HCT116 (cell line): ENCODE measurements at regions not wholly inside any gene's neighbourhood (a gene's known extent, or its start where the extent isn't known, plus 50 kb on each side); places are given as distances from the start of the nearest gene placed in this dataset.

Experiments
- ATAC-seq: fragments of 200-7000 bp; cut with Tn5 transposase; 2 replicates; pipeline ENCODE4 v1.9.1; 2020; ENCODE audit warnings: mild to moderate bottlenecking, moderate library complexity
- BruUV-seq: library from RNA; stranded (reverse); fragments of 400-500 nt; replicated peaks from 2 replicates; lab custom pipeline; 2021; lab: Mats Ljungman, UMichigan
- CTCF ChIA-PET: fragments of 300-600 bp; sonication (Branson Sonifier 250); formaldehyde crosslinking; loops from one replicate; lab custom pipeline; 2021; ENCODE audit warnings: antibody characterized with exemption; lab: Charles Lee
- POLR2A ChIA-PET: fragments of 300-600, 350-600 bp; sonication (Branson Sonifier 250); formaldehyde crosslinking; loops from one replicate; lab custom pipeline; 2021; ENCODE audit warnings: antibody characterized with exemption; lab: Charles Lee
- RAD21 ChIA-PET, 2 experiments: fragments of 300-600 bp; sonication (Branson Sonifier 250); formaldehyde crosslinking; loops; one replicate each; lab custom pipeline; 2023; ENCODE audit warnings: low total read pairs in 2 of 2; ENCODE audit not compliant: uncharacterized antibody in 2 of 2, unreplicated experiment in 2 of 2, low non-redundant PET in 1 of 2; lab: Charles Lee
- DNase-seq: peaks from one replicate; pipeline ENCODE4 v3.0.0-alpha.2; 2010; ENCODE audit warnings: low read depth, low spot score
- H2AFZ ChIP-seq: fragments of 200-600 bp; shearing (Covaris generic), sonication (generic); 2 replicates; pipeline ENCODE4 v1.6.1; 2017; ENCODE audit warnings: low read depth, mixed run types, mixed read lengths, antibody characterized with exemption, low read length; ENCODE audit not compliant: poor library complexity, severe bottlenecking
- H3K27ac ChIP-seq: 2 replicates; pipeline ENCODE4 v1.5.1; 2012; ENCODE audit warnings: low read depth, low read length
- H3K27me3 ChIP-seq: fragments of 200-600 bp; sonication (generic); 2 replicates; pipeline ENCODE4 v1.6.1; 2016; ENCODE audit warnings: mixed run types, low read length, mixed read lengths; ENCODE audit not compliant: insufficient read depth
- H3K36me3 ChIP-seq, 2 experiments: fragments of 200-500 bp in 1 of 2; fragments of 200-600 bp in 1 of 2; sonication (Bioruptor generic) in 1 of 2; sonication (generic) in 1 of 2; 2 replicates each; pipeline versions ENCODE4 v1.5.1 to v1.6.1; 2014 to 2016; ENCODE audit warnings: low read length in 2 of 2, inconsistent platforms in 1 of 2, mixed read lengths in 1 of 2, mixed run types in 1 of 2; ENCODE audit not compliant: insufficient read depth in 2 of 2, control insufficient read depth in 1 of 2
- H3K4me1 ChIP-seq, 2 experiments: fragments of 200-600 bp in 1 of 2; sonication (generic) in 1 of 2; 2 replicates each; pipeline versions ENCODE4 v1.5.1 to v1.6.1; 2012 to 2017; ENCODE audit warnings: low read length in 2 of 2, inconsistent platforms in 1 of 2, mild to moderate bottlenecking in 1 of 2, mixed read lengths in 1 of 2, mixed run types in 1 of 2, moderate library complexity in 1 of 2; ENCODE audit not compliant: insufficient read depth in 2 of 2, control insufficient read depth in 1 of 2
- H3K4me2 ChIP-seq: fragments of 200-600 bp; sonication (generic); 2 replicates; pipeline ENCODE4 v1.6.1; 2017; ENCODE audit warnings: mixed run types, low read length, mixed read lengths
- H3K4me3 ChIP-seq, 2 experiments: fragments of 200-600 bp in 1 of 2; sonication (generic) in 1 of 2; replicated peaks in 1 of 2; 2 replicates each; pipeline ENCODE4 v1.5.1; 2011 to 2016; ENCODE audit warnings: low read length in 2 of 2, control low read depth in 1 of 2, low read depth in 1 of 2, mild to moderate bottlenecking in 1 of 2, mixed read lengths in 1 of 2, mixed run types in 1 of 2
- H3K79me2 ChIP-seq: fragments of 200-600 bp; sonication (generic); 2 replicates; pipeline ENCODE4 v1.6.1; 2017; ENCODE audit warnings: mild to moderate bottlenecking, mixed run types, low read length, moderate library complexity, mixed read lengths; ENCODE audit not compliant: insufficient read depth
- H3K9ac ChIP-seq: fragments of 200-600 bp; sonication (generic); 2 replicates; pipeline ENCODE4 v1.6.1; 2016; ENCODE audit warnings: low read length, mixed read lengths
- H3K9me2 ChIP-seq: fragments of 200-600 bp; sonication (generic), shearing (Covaris generic); 2 replicates; pipeline ENCODE4 v1.6.1; 2017; ENCODE audit warnings: mixed run types, mild to moderate bottlenecking, moderate library complexity; ENCODE audit not compliant: insufficient read depth
- H3K9me3 ChIP-seq, 2 experiments: fragments of 200-500 bp in 1 of 2; fragments of 200-600 bp in 1 of 2; sonication (Bioruptor generic) in 1 of 2; sonication (generic) in 1 of 2; 2 replicates each; pipeline ENCODE4 v1.6.1; 2014 to 2017; ENCODE audit warnings: low read length in 2 of 2, mixed read lengths in 2 of 2, inconsistent platforms in 1 of 2, low read depth in 1 of 2, mild to moderate bottlenecking in 1 of 2, mixed run types in 1 of 2, moderate library complexity in 1 of 2; ENCODE audit not compliant: control insufficient read depth in 1 of 2, insufficient read depth in 1 of 2
- H4K20me1 ChIP-seq: fragments of 200-600 bp; sonication (generic), shearing (Covaris generic); 2 replicates; pipeline ENCODE4 v1.6.1; 2017; ENCODE audit warnings: mixed run types, mild to moderate bottlenecking, moderate library complexity; ENCODE audit not compliant: insufficient read depth
- CBX3 ChIP-seq: IDR thresholded peaks from 2 replicates; pipeline ENCODE4 v1.6.1; 2012; ENCODE audit warnings: low read depth
- CTCF ChIP-seq, 3 experiments: fragments of 200-600 bp in 1 of 3; sonication (generic) in 1 of 3; IDR thresholded peaks in 2 of 3; conservative IDR thresholded peaks in 1 of 3; 2 replicates each; pipeline ENCODE4 v1.5.1; 2012 to 2017; ENCODE audit warnings: low read depth in 2 of 3, low read length in 2 of 3, antibody characterized with exemption in 1 of 3, borderline replicate concordance in 1 of 3, control low read depth in 1 of 3, mild to moderate bottlenecking in 1 of 3, mixed read lengths in 1 of 3, mixed run types in 1 of 3, moderate library complexity in 1 of 3; ENCODE audit not compliant: insufficient read depth in 1 of 3
- EGR1 ChIP-seq: IDR thresholded peaks from 2 replicates; pipeline ENCODE4 v1.6.1; 2012; ENCODE audit warnings: low read depth
- EZH2 ChIP-seq: fragments of 200-600 bp; sonication (generic); IDR thresholded peaks from 2 replicates; pipeline ENCODE4 v1.6.1; 2017; ENCODE audit warnings: antibody characterized with exemption, mixed run types
- EZH2phosphoT487 ChIP-seq: fragments of 200-600 bp; IDR thresholded peaks from 2 replicates; pipeline ENCODE4 v1.6.1; 2018; ENCODE audit warnings: antibody characterized with exemption, borderline replicate concordance
- MAX ChIP-seq: IDR thresholded peaks from 2 replicates; pipeline ENCODE4 v1.6.1; 2012
- POLR2A ChIP-seq: IDR thresholded peaks from 2 replicates; pipeline ENCODE4 v1.7.0; 2011; ENCODE audit warnings: borderline replicate concordance; ENCODE audit not compliant: insufficient read depth, insufficient read length; ENCODE audit errors: extremely low read depth
- POLR2AphosphoS5 ChIP-seq: IDR thresholded peaks from 2 replicates; pipeline ENCODE4 v1.6.1; 2011; ENCODE audit warnings: mild to moderate bottlenecking, low read depth, low read length, moderate library complexity
- RAD21 ChIP-seq: IDR thresholded peaks from 2 replicates; pipeline ENCODE4 v1.6.1; 2012; ENCODE audit warnings: low read depth, mild to moderate bottlenecking
- REST ChIP-seq: IDR thresholded peaks from 2 replicates; pipeline ENCODE4 v1.6.1; 2012; ENCODE audit warnings: low read depth
- SIN3A ChIP-seq: IDR thresholded peaks from 2 replicates; pipeline ENCODE4 v1.6.1; 2012; ENCODE audit warnings: low read depth
- SRF ChIP-seq: IDR thresholded peaks from 2 replicates; pipeline ENCODE4 v1.6.1; 2012; ENCODE audit warnings: low read depth
- ZBTB33 ChIP-seq: IDR thresholded peaks from 2 replicates; pipeline ENCODE4 v1.6.1; 2011; ENCODE audit warnings: mild to moderate bottlenecking, low read length, moderate library complexity; ENCODE audit not compliant: insufficient replicate concordance; ENCODE audit errors: extremely low read depth
- ZNF274 ChIP-seq: fragments of 200-500 bp; sonication (Bioruptor generic); IDR thresholded peaks from 2 replicates; pipeline ENCODE4 v1.6.1; 2014; ENCODE audit warnings: mild to moderate bottlenecking, low read depth, low read length, inconsistent platforms
- intact Hi-C: fragments of 100-400 bp; cut with micrococcal nuclease; formaldehyde crosslinking; loops from 2 replicates; pipeline ENCODE4 v1.10.0; 2022

- no peak for TF ChIP-seq REST
- TF ChIP-seq CTCF (IDR thresholded peaks at IDR 0.05 in 2 of 3, conservative IDR thresholded peaks at IDR 0.05 in 1 of 3; ENCODE audit: borderline replicate concordance in 1 of 3, insufficient read depth in 1 of 3, low read depth in 2 of 3, low read length in 2 of 3) = no peak
- TF ChIP-seq CBX3 = no peak
- no peak for TF ChIP-seq POLR2AphosphoS5
- TF ChIP-seq EZH2 = no peak
- no peak for TF ChIP-seq EZH2phosphoT487
- no peak for TF ChIP-seq SIN3A
Measured at GRCh38 chr4:128657638-128658037, 151.9 kb upstream of the JADE1 start (continued).

- ChIA-PET RAD21 (no interaction called here), POLR2A (no interaction called here), CTCF (no interaction called here)
- Histone ChIP-seq H3K4me1 (no peaks in the 10 kb centered on the region), H2AFZ (no peak overlapping the region), H3K79me2 (no peaks in the 10 kb centered on the region), H3K9me2 (no peaks in the 10 kb centered on the region), H3K9ac (no peak overlapping the region), H3K4me3 (no peak overlapping the region), H4K20me1 (no peaks in the 10 kb centered on the region), H3K9me3 (no peaks in the 10 kb centered on the region), H3K4me2 (no peak overlapping the region), H3K36me3 (no peaks in the 10 kb centered on the region), H3K27me3 (no peaks in the 10 kb centered on the region), H3K27ac (no peak overlapping the region)
- DNase-seq (no peak), ATAC-seq (no peak)
- intact Hi-C loops = no loop called here
- no TSS peak for BruUV-seq
- TF ChIP-seq SIN3A (no peak), ZNF274 (no peak), POLR2A (no peak), REST (no peak), ZBTB33 (no peak), SRF (no peak), RAD21 (no peak), EZH2phosphoT487 (no peak), EGR1 (no peak), MAX (no peak)
Measured at GRCh38 chr4:128654465-128654864, 155.0 kb upstream of the JADE1 start.
